C4-2B (cell line): ENCODE measurements at regions not wholly inside any gene's neighbourhood (a gene's known extent, or its start where the extent isn't known, plus 50 kb on each side); places are given as distances from the start of the nearest gene placed in this dataset.

Experiments used
- H3K27ac ChIP-seq: fragments of 450-650 bp; 2 replicates; pipeline ENCODE4 v1.5.1; 2017
- CTCF ChIP-seq: fragments of 450-650 bp; conservative IDR thresholded peaks from 2 replicates; pipeline ENCODE4 v1.5.1; 2017; ENCODE audit warnings: mild to moderate bottlenecking
- ZFX ChIP-seq: fragments of 450-650 bp; IDR thresholded peaks from 2 replicates; pipeline ENCODE4 v1.6.1; 2017

DNA sequence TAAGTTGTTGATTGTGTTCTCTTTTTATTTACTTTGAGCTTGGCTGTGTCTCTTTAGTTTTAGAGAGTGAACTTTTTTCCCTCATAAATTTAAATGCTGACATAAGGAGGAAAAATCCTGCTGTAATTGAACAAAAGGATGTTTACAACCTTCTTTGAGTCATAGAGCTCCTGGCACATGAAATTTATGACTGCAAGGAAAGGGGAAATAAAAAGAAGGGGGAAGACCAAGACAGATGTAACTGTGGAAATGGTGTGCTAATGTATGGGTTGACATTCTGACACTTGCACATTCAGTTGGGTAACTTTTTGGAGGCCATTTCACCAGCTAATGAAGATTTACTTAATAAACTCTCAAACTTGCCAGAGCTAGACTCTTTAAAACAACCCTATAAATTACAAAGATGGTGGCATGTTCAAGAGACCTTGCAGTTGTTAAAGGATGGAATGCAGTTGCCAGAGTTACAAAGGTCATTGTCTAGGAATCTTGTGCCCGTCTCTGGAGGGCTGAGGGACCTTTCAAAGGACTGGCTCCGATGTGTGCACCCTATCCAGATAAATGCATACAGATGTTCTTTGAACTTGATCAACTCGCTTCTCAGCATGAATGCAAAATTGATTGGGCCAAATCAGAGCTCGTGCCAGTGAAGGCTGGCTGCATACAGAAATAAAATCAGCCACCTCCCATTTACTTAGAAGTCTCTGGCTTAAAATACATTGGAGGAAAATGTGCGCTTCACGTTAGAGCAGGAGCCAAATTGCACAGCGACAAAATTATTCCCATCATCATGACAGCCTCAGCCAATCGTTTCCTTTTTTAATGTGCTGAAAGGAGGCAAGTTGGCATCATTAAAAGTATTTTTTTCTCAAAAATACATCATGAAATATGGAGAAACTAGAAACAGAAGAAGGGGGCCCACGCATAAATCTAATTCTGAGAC lies 289.0 kb upstream of the XYLT1 start:
- no peak overlapping the region for H3K27ac ChIP-seq
- TF ChIP-seq ZFX (no peak), CTCF (no peak)

GRCh38 chr16:17757808-17758207 lies 287.0 kb upstream of the XYLT1 start:
- no peak overlapping the region for H3K27ac ChIP-seq
- no peak for TF ChIP-seq CTCF
- no peak for TF ChIP-seq ZFX

DNA sequence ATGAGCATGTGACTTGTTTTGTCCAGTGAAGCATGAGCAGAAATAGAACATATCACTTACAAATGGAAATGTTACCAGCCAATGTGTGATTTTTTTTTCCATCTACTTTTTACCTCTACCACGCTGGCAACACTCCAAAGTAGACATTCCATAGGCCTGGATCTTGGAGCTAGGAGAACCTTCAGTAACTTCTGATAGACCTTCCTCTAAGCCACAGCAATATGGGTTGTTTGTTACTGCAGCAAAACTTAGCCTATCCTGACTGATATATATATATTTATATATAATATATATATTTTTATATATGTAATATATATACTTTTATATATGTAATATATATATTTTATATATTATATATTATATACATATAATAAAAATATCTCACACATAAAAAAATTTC lies 284.4 kb upstream of the XYLT1 start:
- no peak for TF ChIP-seq CTCF
- TF ChIP-seq ZFX: no peak
- H3K27ac ChIP-seq: no peak overlapping the region

- H3K27ac ChIP-seq: no peak overlapping the region
- TF ChIP-seq CTCF (no peak), ZFX (no peak)
Measured at GRCh38 chr16:17753434-17753833, 282.7 kb upstream of the XYLT1 start.

DNA sequence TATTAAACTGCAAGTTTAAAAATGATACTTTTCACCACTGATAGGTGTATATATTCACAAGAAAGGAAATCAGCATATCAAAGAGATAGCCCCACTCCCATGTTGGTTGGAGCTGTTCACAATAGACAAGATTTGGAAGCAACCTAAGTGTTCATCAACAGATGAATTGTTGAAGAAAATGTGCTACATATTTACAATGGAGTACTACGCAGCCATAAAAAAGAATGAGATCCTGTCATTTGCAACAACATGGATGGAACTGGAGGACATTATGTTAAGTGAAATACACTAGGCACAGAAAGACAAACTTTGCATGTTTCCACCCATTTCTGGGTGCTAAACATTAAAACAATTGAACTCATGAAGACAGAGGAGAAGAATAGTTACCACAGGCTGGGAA lies 278.9 kb upstream of the XYLT1 start:
- no peak overlapping the region for H3K27ac ChIP-seq
- no peak for TF ChIP-seq ZFX
- TF ChIP-seq CTCF: no peak

DNA sequence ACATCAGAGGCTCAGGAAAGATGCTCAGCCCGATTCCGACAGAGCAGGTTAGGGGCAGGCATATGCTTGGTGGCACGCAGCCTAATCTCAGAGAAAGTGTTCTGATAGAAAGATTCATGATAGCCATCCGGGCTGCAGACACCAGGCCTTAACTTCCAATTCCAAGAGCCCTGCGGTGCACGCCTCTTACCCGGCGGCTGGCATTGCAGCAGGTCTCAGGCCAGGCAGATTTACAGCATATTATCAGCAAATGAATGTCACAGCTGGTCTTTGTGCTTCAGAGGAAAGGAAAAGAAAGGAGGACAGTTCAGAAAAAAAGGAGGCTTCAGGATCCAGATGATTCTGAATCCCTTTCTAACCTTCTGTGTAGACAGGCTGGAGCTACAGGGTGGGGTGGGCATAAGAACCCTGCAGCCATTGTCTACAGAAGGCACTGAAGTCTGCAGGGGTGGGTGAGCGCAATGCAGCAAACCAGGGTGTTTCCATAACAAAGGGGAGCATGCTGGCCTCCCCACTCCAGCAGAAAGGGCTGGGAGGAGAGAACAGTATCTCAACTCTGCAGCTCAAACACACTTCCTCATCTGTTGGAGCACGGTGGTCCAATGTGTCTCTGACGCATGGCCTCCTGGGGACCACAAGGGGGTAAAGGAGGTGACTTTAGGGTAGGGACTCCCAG lies 277.4 kb upstream of the XYLT1 start:
- no peak overlapping the region for H3K27ac ChIP-seq
- TF ChIP-seq CTCF: no peak
- no peak for TF ChIP-seq ZFX

- TF ChIP-seq ZFX: no peak
- TF ChIP-seq CTCF: no peak
- H3K27ac ChIP-seq: no peak overlapping the region
Measured at GRCh38 chr16:17747081-17747756, 276.5 kb upstream of the XYLT1 start.
